ENCODE measurements at regions not wholly inside any gene's neighbourhood (a gene's known extent, or its start where the extent isn't known, plus 50 kb on each side); places are given as distances from the start of the nearest gene placed in this dataset.

GRCh38 chr7:31416381-31416870, 75.9 kb upstream of the NEUROD6 start:
- in situ Hi-C loops (cut with HindIII; ENCODE audit: low sequenced_read_pairs) = no loop called here
- no peak overlapping the region for H3K4me3 ChIP-seq (ENCODE audit: low read depth, low read length)
- TF ChIP-seq CTCF (IDR thresholded peaks at IDR 0.05; ENCODE audit: low read depth, low read length, missing control alignments) = no peak
- no peak for DNase-seq (ENCODE audit: low read depth)

GRCh38 chr7:31418928-31419327, 78.4 kb upstream of the NEUROD6 start:
- DNase-seq (ENCODE audit: low read depth) = no peak

GRCh38 chr7:31419505-31420055, 79.1 kb upstream of the NEUROD6 start:
- no peak for DNase-seq (ENCODE audit: low read depth)
- in situ Hi-C loops (cut with HindIII; ENCODE audit: low sequenced_read_pairs) = loop anchor here (5.0 kb wide), 1 partner anchor 67 kb away; no protein-coding TSS in a partner anchor
- TF ChIP-seq CTCF (IDR thresholded peaks at IDR 0.05; ENCODE audit: low read depth, low read length, missing control alignments) = no peak
- no peak overlapping the region for H3K4me3 ChIP-seq (ENCODE audit: low read depth, low read length)

More at GRCh38 chr7:31418928-31419327, 78.4 kb upstream of the NEUROD6 start:
- TF ChIP-seq CTCF (IDR thresholded peaks at IDR 0.05; ENCODE audit: low read depth, low read length, missing control alignments) = no peak
- no peak overlapping the region for H3K4me3 ChIP-seq (ENCODE audit: low read depth, low read length)
- in situ Hi-C loops (cut with HindIII; ENCODE audit: low sequenced_read_pairs) = no loop called here

- no peak overlapping the region for H3K4me3 ChIP-seq (ENCODE audit: low read depth, low read length)
- no peak for DNase-seq (ENCODE audit: low read depth)
- no peak for TF ChIP-seq CTCF (IDR thresholded peaks at IDR 0.05; ENCODE audit: low read depth, low read length, missing control alignments)
- in situ Hi-C loops (cut with HindIII; ENCODE audit: low sequenced_read_pairs) = loop anchor here (5.0 kb wide), 1 partner anchor 69 kb away; no protein-coding TSS in a partner anchor
Measured at GRCh38 chr7:31420948-31421347, 80.4 kb upstream of the NEUROD6 start.

GRCh38 chr7:31421607-31422006, 81.1 kb upstream of the NEUROD6 start:
- no peak overlapping the region for H3K4me3 ChIP-seq (ENCODE audit: low read depth, low read length)
- in situ Hi-C loops (cut with HindIII; ENCODE audit: low sequenced_read_pairs) = loop anchor here (5.0 kb wide), 1 partner anchor 69 kb away; no protein-coding TSS in a partner anchor
- TF ChIP-seq CTCF (IDR thresholded peaks at IDR 0.05; ENCODE audit: low read depth, low read length, missing control alignments) = no peak
- DNase-seq (ENCODE audit: low read depth) = no peak

GRCh38 chr7:31423994-31424393, 83.5 kb upstream of the NEUROD6 start:
- DNase-seq (ENCODE audit: low read depth) = no peak
- TF ChIP-seq CTCF (IDR thresholded peaks at IDR 0.05; ENCODE audit: low read depth, low read length, missing control alignments) = no peak
- H3K4me3 ChIP-seq (ENCODE audit: low read depth, low read length) = no peak overlapping the region
- in situ Hi-C loops (cut with HindIII; ENCODE audit: low sequenced_read_pairs) = loop anchor here (5.0 kb wide), 1 partner anchor 72 kb away; no protein-coding TSS in a partner anchor
